Stimulated activated CD4-positive, alpha-beta T cell treated with anti-CD3 and anti-CD28 coated beads, TNF-alpha, amount 100 ng/mL, for 4 hours (primary cell): ENCODE measurements at regions not wholly inside any gene's neighbourhood (a gene's known extent, or its start where the extent isn't known, plus 50 kb on each side); places are given as distances from the start of the nearest gene placed in this dataset.

Source experiments
- DNase-seq, 3 experiments: peaks; one replicate each; pipeline ENCODE4 v3.0.0-alpha.2; 2020; ENCODE audit warnings: low read depth in 3 of 3

DNA sequence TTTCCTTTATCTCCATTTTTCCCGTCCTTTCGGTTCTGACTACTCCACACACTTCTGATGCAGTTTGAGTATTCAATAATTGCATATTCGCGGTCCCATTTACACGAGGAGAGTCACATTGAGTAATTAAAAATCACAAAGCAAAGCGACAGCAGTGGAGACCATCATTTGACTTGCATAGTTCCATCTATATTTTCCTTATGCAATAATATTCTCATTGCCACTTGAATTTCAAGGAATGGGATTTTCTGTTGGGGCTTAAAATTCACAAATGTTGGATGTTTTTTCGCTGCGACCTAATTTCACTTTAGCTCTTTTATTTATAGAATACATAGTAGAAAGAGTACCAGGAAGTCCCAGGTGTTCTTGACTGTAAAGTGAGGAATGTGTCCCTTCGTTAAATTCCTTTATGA is 186.8 kb downstream of the ZEB2 start:
- no peak for DNase-seq

DNA sequence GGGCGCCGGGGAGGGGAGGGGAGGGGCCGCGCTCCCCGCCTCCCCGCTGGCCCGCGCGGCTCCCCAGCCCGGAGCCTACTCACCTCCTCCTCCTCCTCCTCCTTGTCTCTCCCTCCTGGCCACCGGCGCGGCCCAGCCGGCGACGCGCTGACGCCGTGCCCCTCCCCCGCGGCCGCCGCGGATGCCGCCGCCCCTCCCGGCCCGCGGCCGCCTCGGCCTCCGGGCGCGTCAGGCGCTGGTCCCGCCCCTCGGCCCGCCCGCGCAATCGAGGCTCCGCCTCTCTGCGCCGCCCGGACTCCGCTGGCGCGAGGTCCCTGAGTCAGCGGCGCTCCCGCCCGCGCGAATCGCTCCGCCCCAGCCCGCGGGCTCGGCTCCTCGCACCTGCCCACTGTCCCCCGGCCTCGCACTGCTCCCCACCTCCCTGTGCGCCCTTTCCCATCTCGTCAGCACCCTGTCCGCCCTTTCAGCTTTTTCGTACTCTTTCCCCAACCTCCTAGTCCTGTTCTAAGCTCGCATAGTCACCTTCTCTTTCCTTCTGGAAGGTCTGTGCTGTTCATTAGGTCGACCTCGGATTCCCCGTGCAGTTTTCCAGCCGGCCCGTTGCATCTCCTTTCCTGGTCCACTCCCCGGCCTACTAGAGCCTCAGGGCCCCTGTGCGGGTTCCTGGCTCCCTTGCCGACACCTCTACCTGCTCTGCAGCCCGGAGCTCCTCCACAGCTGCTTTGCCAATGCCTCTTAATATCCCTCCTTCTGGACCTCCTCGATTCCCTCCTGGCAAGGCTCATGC is 187.4 kb downstream of the ZEB2 start:
- DNase-seq, result peak; percentile 74 to 84 (median 81)

DNA sequence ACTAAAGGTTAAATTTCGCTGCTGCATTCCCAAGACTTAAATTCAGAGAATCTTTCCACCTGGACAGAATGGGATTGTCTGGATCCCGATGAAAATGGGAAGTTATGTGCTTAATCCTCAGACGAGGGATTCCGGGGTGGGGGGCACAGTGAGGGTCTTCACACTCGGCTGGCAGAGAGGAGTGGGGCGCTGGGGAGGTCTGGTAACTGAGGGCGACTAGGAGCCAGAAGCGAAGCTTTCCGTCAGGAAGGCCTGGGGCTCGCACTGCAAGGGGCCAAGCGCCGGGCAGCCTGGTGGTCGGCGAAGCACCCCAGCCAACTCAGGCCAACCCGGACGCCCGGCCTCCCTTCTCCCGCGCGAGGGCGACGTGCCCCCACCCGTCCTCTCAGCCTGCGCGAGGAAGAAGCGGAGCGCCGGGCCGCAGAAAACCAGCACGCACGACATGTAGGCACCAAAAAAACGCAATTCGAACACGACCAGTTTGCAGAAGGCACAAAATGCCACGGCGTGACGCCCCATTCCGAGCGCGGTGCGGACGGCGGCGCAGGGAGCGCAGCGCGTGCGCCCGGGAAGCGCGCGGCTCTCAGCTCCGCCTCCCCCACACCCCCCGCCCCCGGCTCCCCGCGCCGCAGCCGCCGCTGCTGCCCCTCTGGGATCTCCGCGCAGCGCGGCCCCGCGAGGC is 188.1 kb downstream of the ZEB2 start:
- DNase-seq, result no peak

DNA sequence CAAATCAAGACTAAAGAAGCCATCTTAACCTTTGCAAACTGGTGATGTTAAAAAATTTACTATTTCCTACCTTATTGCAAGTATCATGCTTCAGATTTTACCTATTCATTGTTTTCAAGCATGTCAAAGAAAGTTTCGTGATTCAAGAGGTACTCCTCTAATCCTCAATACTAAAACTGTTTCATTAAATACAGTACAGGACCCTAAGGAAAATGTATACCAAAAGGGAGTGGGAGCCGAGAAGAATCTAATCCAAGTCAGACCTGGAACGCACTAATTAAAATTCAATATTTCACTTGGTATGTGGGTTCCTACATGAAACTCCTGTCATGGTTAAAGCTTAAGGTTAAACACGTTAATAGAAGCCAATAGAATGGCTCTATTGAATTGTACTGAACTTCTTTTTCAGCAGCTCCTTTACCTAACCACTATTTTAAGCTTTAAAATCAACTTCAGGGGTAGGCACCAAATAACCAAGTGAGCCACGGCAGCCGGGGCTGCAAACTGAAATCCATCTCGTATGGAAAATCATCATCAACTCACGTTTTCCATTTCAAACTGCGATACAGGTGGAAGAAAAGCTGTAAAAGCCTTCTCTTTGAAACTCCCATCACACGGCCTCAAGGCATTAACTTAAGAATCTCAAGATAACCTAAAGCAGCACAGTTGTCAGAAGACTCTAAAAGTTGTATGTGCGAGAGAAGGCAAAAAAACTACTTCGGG is 188.8 kb downstream of the ZEB2 start:
- no peak for DNase-seq

DNA sequence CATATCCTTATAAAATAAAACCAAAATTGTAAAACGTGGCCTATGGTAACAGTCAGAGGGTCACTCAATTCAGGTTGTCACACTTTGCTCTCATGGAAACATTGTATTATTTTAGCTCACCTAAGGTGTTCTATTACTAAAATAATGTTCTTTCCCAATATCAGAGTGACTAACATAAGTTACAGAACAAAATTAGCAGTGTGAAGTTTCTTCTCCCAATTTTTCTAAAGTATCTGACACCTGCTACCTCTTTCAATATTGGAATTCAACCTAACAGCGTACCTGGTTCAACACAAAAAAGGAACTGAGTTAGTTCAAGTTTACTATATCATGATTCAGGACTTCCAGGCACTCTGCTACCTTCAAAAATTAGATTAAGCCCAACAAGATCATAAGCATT is 190.4 kb downstream of the ZEB2 start:
- no peak for DNase-seq

DNA sequence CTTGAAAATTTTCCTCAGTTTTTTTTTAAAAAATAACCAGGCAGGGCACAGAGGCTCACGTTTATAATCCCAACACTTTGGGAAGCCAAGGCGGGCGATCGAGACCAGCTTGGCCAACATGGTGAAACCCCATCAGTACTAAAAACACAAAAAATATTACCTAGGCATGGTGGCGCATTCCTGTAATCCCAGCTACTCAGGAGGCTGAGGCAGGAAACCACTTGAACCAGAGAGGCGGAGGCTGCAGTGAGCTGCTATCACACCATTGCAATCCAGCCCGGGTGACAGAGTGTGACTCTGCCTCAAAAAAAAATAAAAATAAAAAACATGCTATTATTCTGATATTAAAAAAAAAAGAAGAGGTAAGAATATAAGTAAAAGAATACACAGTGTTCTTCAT is 191.0 kb downstream of the ZEB2 start:
- DNase-seq, result no peak

DNA sequence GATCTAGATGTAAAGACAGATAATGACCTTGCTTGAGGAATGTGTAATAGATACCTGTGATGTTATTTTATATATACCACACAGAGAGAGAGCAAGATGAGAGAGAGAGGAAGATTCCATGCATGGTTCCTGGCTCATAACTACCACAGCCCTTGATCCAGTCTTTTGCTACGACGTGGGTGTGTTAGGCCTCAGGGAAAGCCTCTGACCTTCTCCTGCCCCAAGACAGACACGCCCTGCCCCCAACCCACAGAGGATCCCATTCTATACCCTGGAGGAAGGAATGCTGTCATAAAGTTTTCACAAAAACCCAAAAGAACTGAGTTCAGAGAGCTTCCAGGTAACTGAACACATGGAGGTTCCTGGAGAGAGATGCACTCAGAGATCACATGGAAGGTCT is 193.1 kb downstream of the ZEB2 start:
- DNase-seq, result no peak

DNA sequence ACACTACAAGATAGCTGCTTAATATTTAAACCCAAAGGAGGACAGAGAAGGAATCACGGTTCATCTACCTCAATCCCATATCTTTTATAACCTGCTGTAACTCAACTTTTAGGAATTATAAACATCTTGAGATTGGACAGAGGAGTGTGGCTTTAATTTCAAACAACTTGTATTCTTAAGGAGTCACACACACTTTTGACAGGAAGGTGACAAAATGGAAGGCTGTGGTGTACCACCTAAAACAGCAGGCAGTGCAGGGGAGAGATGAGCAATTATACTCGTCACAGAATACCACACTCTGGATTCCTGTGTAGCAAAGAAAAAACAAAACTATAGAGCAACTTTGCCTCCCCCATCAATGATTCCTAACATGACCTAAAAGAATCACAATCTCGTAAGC is 194.8 kb downstream of the ZEB2 start:
- DNase-seq, result no peak

DNA sequence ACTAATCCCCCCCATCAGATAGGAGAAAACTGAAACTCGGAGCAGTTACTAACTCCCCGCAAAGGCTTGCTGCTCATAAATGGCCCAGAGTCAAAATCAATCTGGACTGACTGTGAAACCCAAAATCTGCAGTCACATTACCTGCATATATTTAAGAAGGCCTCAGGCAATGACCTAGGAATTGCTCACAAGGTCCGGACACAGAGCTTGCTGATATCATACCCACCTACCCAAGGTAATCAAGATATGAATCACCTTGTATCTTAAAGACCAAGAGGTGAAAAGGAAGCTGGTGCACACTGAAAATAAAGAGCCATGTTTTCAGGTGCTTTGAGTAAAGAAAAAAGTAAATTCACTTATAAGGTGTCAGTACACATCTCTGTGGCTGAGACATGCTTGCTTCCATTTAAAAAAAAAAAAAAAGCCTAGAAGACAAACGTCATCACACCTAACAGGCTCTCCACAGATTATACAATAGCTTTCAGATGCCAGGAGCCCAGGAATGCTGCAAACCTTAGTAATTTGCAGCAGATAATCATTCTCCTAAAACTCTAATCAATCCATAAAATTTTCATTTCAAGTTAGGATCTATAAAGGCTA is 195.4 kb downstream of the ZEB2 start:
- DNase-seq, result no peak

DNA sequence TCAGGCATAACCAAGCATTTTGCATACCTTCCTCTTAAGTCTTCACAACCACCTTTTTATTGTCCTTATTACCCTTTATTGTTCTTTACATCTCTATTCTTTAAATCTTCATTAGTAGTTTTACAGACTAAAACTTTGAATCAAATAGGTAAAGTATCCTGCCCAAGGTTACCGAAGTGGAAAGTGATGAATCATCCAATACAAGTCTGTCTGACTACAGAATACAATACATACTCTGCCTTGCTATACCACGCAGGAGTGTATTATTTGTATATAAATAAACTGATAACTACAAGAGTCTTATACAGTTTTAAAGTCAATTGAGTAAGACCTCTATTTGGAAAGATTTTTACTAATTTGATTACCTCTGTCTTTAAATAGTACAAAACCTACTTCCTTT is 196.0 kb downstream of the ZEB2 start:
- no peak for DNase-seq

DNA sequence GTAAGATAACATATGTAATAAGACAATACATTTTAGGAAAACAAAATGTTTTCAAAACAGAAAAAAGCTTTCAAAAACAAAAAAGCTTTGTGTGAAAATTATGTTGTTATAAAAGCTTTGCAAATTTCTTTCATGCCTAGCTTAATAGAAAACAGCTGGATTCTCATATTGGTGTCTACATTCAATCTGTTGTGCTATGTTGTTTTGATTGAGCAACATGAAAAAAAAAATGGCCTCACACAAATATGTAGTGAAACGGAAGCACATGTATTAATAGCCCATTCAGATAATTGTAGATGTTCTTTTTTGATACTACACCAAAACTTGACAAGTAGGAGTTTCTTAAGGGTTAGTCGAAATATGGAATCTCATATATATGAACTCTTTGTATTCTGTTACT is 197.5 kb downstream of the ZEB2 start:
- DNase-seq, result no peak

DNA sequence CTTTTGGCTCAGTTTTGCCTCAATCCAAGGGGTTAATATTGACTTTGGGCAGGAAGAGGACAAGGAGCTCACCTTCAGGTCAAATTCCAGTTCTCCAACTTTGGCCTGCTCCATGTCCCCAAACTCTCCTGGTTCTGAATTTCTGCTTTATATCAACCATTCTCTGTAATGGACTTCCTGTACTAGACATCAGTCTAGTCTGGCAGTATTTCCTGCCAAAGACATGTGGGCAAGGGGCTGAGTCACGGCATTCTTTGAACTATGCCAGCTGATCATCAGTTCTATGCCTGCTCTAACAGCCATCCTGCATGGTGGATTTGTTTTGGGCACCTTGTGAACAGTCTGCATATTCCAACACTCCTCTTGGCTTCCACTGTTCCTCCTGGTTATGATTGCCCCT is 199.4 kb downstream of the ZEB2 start:
- DNase-seq, result peak in 2 of 3 experiments; percentile 47 to 49

DNA sequence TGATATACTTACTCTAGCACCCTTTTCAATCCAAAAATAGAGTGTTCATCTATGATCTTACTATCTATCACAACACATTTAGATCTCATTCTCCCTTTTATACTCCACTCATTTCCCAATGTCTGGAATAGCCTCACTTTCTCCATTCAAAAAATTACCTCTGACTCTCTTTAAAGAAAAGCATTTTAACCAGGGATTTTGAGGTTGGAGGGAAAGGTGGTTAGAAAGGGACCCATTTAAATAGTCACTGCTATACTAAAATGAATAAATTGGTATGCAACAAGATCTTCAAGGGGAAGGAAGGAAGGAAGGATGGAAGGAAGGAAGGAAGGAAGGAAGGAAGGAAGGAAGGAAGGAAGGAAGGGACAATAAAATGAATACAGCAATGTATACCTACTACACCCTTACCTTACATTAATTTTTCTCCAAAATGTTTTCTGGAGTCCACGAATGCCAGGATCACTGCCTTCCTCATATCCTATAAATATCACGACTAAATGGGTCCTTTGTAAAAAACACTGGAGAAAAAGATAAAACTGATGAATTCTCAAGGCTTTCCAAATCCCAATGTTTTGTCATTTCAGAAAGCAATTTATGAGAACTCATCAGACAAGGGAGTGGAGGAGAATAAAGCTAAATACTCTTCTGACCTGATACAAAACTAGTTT is 202.7 kb downstream of the ZEB2 start:
- DNase-seq, result no peak

DNA sequence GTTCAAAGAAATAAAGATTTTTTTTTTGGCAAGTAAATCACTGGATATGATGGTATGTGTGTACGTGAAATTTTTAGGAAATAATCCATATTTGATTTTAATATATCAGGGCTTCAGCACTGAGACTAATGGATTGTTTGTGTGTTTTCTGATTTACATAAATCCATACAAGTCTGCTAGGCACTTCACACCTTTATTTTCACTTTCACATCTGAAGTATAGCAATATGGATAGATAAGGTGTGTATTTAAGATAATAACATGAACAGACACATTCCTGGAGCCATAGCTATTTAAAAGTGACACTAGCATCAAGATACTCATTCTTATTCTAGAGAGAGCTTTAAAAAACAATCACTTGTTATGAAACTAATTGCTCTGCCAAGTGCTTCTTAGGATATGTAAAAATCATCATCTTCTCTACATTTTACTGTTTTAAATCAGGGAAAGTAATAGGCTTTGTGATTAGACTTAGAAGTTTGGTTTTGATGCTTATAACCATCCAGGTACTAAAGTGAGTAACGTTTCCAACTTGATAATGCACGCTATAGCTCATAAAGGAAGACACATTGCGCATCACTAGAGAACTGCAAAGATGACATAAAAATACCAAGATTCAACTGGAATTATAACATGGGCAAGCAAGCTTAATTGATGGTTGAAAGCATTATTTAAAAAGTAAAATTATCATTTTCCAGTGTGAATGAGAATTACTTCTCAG is 208.9 kb downstream of the ZEB2 start:
- DNase-seq, result no peak

DNA sequence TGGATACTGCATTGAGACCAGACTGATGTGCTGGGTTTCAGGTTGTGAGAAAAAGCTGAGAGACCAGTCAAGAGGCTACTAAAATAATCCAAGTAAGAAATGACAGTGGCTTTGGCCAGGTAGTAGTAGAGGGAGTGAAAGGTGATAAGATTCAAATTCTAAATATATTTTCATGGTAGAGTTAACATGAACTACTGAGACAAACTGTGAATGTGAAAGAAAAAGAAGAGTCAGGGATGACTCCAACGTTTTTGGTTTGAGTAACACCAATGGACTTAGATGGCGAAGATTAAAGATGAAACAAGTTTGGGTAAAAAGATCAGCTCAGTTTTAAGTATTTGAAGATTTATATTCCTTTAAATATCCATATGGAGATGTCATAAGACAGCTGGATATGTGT is 209.4 kb downstream of the ZEB2 start:
- no peak for DNase-seq

DNA sequence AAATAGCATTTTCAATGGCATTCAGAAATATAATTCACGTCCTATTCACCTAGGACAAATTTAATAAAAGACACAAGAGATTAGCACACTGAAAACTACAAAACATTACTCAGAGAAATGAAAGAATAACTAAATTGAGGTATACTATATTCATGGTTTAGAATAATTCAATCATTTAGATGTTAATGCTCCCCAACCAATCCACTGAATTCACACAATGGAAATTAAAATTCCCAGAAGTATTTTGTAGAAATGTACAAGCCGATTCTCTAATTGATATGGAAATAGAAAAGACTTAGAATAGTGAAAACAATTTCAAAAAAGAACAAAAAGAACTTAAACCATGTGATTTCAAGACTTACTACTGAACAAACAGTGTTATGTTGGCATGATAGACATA is 212.2 kb downstream of the ZEB2 start:
- DNase-seq, result no peak

DNA sequence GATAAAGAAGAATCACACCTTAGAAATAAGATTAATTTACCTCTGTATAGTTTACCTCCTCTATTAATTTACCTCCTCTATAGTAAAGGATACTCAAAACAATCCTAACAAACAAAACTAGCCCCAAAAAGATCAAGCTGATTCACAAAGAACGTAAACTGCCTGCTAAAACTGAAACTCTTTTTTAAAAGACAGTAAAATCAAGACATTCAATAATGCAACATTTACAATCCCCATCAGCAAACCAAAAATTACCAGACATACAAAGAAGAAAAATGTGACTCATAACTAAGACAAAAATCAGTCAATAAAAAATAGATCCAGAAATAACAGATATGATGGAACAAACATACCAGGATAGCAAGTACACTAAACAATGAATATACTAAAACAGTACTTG is 215.7 kb downstream of the ZEB2 start:
- DNase-seq, result no peak

DNA sequence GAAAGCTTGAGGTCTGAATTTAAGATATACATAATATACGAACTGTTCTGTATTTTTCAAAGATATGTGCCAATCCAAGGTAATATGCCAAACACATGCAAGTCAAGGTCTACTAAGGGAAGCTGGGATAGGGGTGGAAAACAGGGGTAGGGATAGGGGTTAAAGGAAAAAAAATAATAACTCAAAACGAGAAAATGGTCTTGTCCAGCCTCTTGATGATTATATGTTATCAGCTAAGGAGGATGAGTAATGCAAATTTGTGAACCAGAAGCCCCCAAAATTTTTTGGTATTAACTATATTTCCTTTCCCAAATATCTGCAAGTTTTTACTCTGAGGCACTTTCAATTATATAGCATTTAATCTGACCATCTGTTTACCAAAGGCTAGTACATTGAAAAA is 219.3 kb downstream of the ZEB2 start:
- DNase-seq, result no peak

DNA sequence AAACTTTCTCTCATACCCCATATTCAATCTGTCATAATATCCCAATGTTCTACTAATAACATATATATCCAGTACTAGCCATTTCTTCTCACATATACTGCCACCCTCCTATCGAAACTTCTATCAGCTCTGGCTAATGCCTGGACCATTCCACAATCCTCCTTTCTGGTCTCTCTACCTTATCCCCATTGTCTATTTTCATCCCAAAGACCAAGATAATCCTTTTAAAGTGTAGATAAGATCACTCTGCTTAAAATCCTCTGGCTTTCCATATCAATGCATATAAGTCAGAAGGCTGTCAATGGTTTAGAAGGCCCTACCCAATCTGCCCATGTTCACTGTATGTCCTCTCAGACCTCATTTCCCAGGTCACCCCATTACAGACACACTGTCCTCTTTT is 229.6 kb downstream of the ZEB2 start:
- DNase-seq, result no peak

DNA sequence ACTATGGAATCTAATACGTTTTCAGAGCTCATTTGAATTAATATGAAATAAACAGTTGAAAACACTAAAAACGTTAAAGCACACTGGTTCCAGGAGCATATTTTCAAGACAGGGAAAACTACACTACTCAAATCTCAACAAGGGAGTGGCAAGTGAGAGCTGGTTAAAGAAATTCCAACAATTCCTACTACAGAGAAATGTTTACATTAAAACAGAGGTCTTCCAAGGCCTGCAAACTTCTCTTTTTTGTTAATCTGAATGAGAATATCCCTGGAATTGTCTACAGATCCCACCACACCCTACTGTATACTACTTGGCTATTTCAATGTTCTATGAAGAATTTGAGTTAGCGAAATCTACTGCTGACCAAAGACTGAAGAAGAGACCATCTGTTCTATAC is 231.5 kb downstream of the ZEB2 start:
- DNase-seq, result no peak

DNA sequence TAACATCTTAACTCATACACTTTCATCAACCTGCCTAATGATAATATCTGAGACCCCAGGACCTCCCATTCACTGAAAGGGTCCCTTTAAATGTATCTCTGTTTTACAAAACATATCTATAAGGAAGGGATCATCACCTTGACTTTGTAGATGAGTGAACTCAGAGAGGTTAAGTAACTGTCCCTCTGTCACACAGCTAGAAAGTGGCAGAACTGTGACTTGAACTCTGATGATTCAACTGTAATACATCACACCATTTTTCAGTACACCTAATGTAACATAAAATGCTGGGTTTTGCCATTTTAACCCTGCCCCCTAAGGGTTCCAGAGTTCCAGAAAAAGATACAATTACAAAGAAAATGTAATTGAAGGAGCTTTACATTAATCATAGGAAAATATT is 234.6 kb downstream of the ZEB2 start:
- no peak for DNase-seq
